ENCODE measurements at regions not wholly inside any gene's neighbourhood (a gene's known extent, or its start where the extent isn't known, plus 50 kb on each side); places are given as distances from the start of the nearest gene placed in this dataset.
"Not testable (repeated sequence)": the region's sequence is repeated elsewhere in the genome, so short reads cannot be mapped to it uniquely, and the experiment has no call there.

- TF ChIP-seq CTCF (conservative IDR thresholded peaks at IDR 0.05; ENCODE audit: low read depth, low read length); EZH2 (IDR thresholded peaks at IDR 0.05; ENCODE audit: borderline replicate concordance, low read depth, low read length, poor library complexity, severe bottlenecking): not testable (repeated sequence)
Observed at GRCh38 chr18:23329671-23330070, 123.4 kb upstream of the RIOK3 start.

Measured in A673 (cell line).